Endothelial cell of umbilical vein (primary cell): ENCODE measurements at regions not wholly inside any gene's neighbourhood (a gene's known extent, or its start where the extent isn't known, plus 50 kb on each side); places are given as distances from the start of the nearest gene placed in this dataset.

Source experiments
- BruUV-seq: library from RNA; stranded (reverse); fragments of 400-500 nt; replicated peaks from 2 replicates; lab custom pipeline; 2021; lab: Mats Ljungman, UMichigan
- CTCF ChIA-PET: fragments of 300-600, 350-600 bp; sonication (Branson Sonifier 250); formaldehyde crosslinking; loops from one replicate; lab custom pipeline; 2021; ENCODE audit warnings: antibody characterized with exemption, inconsistent platforms; lab: Charles Lee
- POLR2A ChIA-PET: fragments of 300-600, 350-600 bp; sonication (Branson Sonifier 250); formaldehyde crosslinking; loops from one replicate; lab custom pipeline; 2021; ENCODE audit warnings: antibody characterized with exemption, inconsistent platforms; lab: Charles Lee
- DNase-seq: peaks from one replicate; pipeline ENCODE4 v3.0.0-alpha.2; 2011; ENCODE audit warnings: low read depth, low spot score
- FAIRE-seq: peaks from 2 replicates; lab custom pipeline; 2011; peaks lifted over from hg19 to GRCh38; lab: Jason Lieb, UNC
- H2AFZ ChIP-seq: 2 replicates; pipeline ENCODE4 v1.6.0; 2012; ENCODE audit warnings: low read depth, low read length, control low read depth, inconsistent platforms
- H3K27ac ChIP-seq: 2 replicates; pipeline ENCODE4 v1.5.1; 2011; ENCODE audit warnings: low read depth, mild to moderate bottlenecking, control low read depth, low read length, moderate library complexity; ENCODE audit not compliant: insufficient read depth
- H3K27me3 ChIP-seq, 2 experiments: 2 replicates each; pipeline versions ENCODE4 v1.6.0 to v1.6.1; 2011; ENCODE audit warnings: low read length in 2 of 2, mixed read lengths in 1 of 2; ENCODE audit not compliant: control insufficient read depth in 2 of 2, insufficient read depth in 2 of 2
- H3K36me3 ChIP-seq, 2 experiments: 2 replicates in 1 of 2; 3 replicates in 1 of 2; pipeline ENCODE4 v1.5.1; 2011; ENCODE audit warnings: low read length in 2 of 2, mild to moderate bottlenecking in 1 of 2, moderate library complexity in 1 of 2; ENCODE audit not compliant: control insufficient read depth in 2 of 2, insufficient read depth in 2 of 2; ENCODE audit errors: extremely low read depth in 1 of 2
- H3K4me1 ChIP-seq: 3 replicates; pipeline ENCODE4 v1.5.1; 2011; ENCODE audit warnings: mild to moderate bottlenecking, low read length; ENCODE audit not compliant: control insufficient read depth, insufficient read depth; ENCODE audit errors: extremely low read depth
- H3K4me2 ChIP-seq: 2 replicates; pipeline ENCODE4 v1.6.1; 2011; ENCODE audit warnings: low read length, control low read depth, mixed read lengths; ENCODE audit not compliant: insufficient read depth
- H3K4me3 ChIP-seq, 3 experiments: fragments of 200-600 bp in 1 of 3; sonication (generic), shearing (Covaris generic) in 1 of 3; replicated peaks in 1 of 3; 2 replicates each; pipeline ENCODE4 v1.5.1; 2011 to 2016; ENCODE audit warnings: control low read depth in 3 of 3, low read length in 3 of 3, mild to moderate bottlenecking in 2 of 3, inconsistent platforms in 1 of 3, low read depth in 1 of 3, moderate library complexity in 1 of 3; ENCODE audit not compliant: insufficient read depth in 1 of 3
- H3K79me2 ChIP-seq: 2 replicates; pipeline ENCODE4 v1.6.0; 2012; ENCODE audit warnings: low read length, inconsistent platforms; ENCODE audit not compliant: control insufficient read depth, insufficient read depth
- H3K9ac ChIP-seq: replicated peaks from 2 replicates; pipeline ENCODE3; 2011; ENCODE audit warnings: low read length, control low read depth; ENCODE audit not compliant: insufficient read depth; ENCODE audit errors: extremely low read depth
- H3K9me1 ChIP-seq: replicated peaks from 3 replicates; pipeline ENCODE4 v1.6.0; 2011; ENCODE audit warnings: mild to moderate bottlenecking, low read length; ENCODE audit not compliant: control insufficient read depth, insufficient read depth; ENCODE audit errors: extremely low read depth
- H3K9me3 ChIP-seq: replicated peaks from 2 replicates; pipeline ENCODE4 v1.5.1; 2012; ENCODE audit warnings: low read length, inconsistent platforms; ENCODE audit not compliant: control insufficient read depth, insufficient read depth
- H4K20me1 ChIP-seq: replicated peaks from 2 replicates; pipeline ENCODE3; 2011; ENCODE audit warnings: mild to moderate bottlenecking, low read length; ENCODE audit not compliant: control insufficient read depth, insufficient read depth; ENCODE audit errors: extremely low read depth
- CTCF ChIP-seq, 2 donors: IDR thresholded peaks; 1 replicate in 1 of 2; 2 replicates in 1 of 2; pipeline ENCODE4 v1.5.1; 2011; ENCODE audit warnings: low read length in 2 of 2, mild to moderate bottlenecking in 2 of 2, moderate library complexity in 2 of 2, control low read depth in 1 of 2, inconsistent platforms in 1 of 2, low read depth in 1 of 2; ENCODE audit not compliant: insufficient read depth in 1 of 2; ENCODE audit errors: extremely low read depth in 1 of 2
- EZH2 ChIP-seq: IDR thresholded peaks from 2 replicates; pipeline ENCODE4 v1.6.1; 2012; ENCODE audit warnings: borderline replicate concordance, low read depth, mild to moderate bottlenecking, moderate library complexity, low read length, inconsistent platforms; ENCODE audit not compliant: severe bottlenecking
- FOS ChIP-seq: IDR thresholded peaks from 2 replicates; pipeline ENCODE4 v1.6.1; 2011; ENCODE audit warnings: mild to moderate bottlenecking, low read length, moderate library complexity, borderline replicate concordance; ENCODE audit not compliant: insufficient read depth
- JUN ChIP-seq: IDR thresholded peaks from 2 replicates; pipeline ENCODE4 v1.6.1; 2011; ENCODE audit warnings: borderline replicate concordance, low read depth; ENCODE audit not compliant: insufficient read length, insufficient read depth
- MAX ChIP-seq: IDR thresholded peaks from 2 replicates; pipeline ENCODE4 v1.6.1; 2011; ENCODE audit not compliant: insufficient read depth, insufficient read length
- MYC ChIP-seq: IDR thresholded peaks from one replicate; pipeline ENCODE4 v1.6.1; 2011; ENCODE audit warnings: mild to moderate bottlenecking, low read depth, low read length
- POLR2AphosphoS5 ChIP-seq: IDR thresholded peaks from 2 replicates; pipeline ENCODE4 v1.6.1; 2012; ENCODE audit warnings: low read depth, mild to moderate bottlenecking, control low read depth, low read length, moderate library complexity; ENCODE audit not compliant: insufficient read depth
- dilution Hi-C: fragments of 300-500 bp; cut with MboI; formaldehyde crosslinking; loops from one replicate; pipeline ENCODE4 v1.15.0; 2019; ENCODE audit warnings: low sequenced_read_pairs; ENCODE audit not compliant: extremely low pct_ligation_motif_present
- intact Hi-C: fragments of 100-400 bp; cut with micrococcal nuclease; formaldehyde crosslinking; loops from one replicate; pipeline ENCODE4 v1.10.0; 2022

DNA sequence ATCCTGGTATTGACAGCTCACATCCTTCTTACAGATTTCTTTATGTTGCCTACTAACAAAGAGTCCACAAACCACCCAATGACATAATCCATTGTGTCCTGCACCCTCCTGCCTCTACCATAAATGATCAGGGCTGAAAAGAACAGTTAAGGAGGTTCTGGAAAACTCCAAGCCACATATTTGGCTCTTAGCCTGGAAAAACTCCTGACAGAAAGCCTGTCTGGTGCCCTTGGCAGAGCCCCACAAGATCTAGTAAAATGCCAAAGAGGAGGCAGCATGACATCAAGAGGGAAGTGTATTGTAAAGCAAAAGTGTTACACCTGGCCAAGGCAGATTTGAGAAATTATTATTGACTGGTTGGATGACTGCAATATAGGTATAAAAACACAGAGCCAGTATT lies 126.4 kb upstream of the VGLL2 start:
- dilution Hi-C loops = no loop called here
- Histone ChIP-seq H3K4me2 (no peak overlapping the region), H3K79me2 (no peaks in the 10 kb centered on the region), H2AFZ (no peak overlapping the region), H4K20me1 (no peaks in the 10 kb centered on the region), H3K9me3 (no peaks in the 10 kb centered on the region), H3K27me3 (no peaks in the 10 kb centered on the region), H3K9me1 (no peaks in the 10 kb centered on the region), H3K9ac (no peak overlapping the region), H3K27ac (no peak overlapping the region), H3K36me3 (no peaks in the 10 kb centered on the region), H3K4me3 (no peak overlapping the region), H3K4me1 (no peaks in the 10 kb centered on the region)
- DNase-seq (no peak), FAIRE-seq (no peak)
- ChIA-PET CTCF (no interaction called here), POLR2A (no interaction called here)
- intact Hi-C loops = no loop called here
- TF ChIP-seq EZH2 (no peak), FOS (no peak), MAX (no peak), JUN (no peak), MYC (no peak), CTCF (IDR thresholded peaks at IDR 0.05; ENCODE audit: extremely low read depth in 1 of 2, insufficient read depth in 1 of 2, low read depth in 1 of 2, low read length in 2 of 2) (no peak), POLR2AphosphoS5 (no peak)
- BruUV-seq = no TSS peak
